IPS-18c (cell line): ENCODE measurements at regions not wholly inside any gene's neighbourhood (a gene's known extent, or its start where the extent isn't known, plus 50 kb on each side); places are given as distances from the start of the nearest gene placed in this dataset.

Experiments
- H3K4me3 ChIP-seq: 2 replicates; pipeline ENCODE4 v1.7.0; 2013; ENCODE audit warnings: low read depth, mild to moderate bottlenecking, low read length, moderate library complexity; ENCODE audit not compliant: insufficient read depth
- H3K9me3 ChIP-seq: one replicate; pipeline ENCODE4 v1.6.1; 2013; ENCODE audit warnings: mild to moderate bottlenecking, low read length, moderate library complexity; ENCODE audit not compliant: control insufficient read depth, insufficient read depth

DNA sequence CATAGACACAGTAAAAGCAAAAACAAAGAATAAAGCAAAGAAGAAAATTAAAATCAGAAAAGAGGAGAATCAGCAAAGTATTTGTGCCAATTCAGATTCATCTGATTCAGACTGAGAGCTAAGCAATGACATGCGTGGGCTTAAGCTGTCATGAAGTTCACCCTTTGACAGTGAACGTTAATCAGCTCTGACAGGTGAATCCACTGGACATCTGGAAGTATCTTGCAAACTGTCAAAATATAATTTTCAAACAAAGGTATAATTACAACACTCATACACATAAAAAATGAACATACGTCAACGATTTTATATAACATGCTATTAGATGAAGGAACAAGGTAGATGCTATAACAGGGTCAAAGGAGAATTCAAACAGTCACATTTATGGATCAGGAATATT lies 596.3 kb upstream of the SALL1 start:
- no peak overlapping the region for H3K4me3 ChIP-seq
- H3K9me3 ChIP-seq: no peaks in the 10 kb centered on the region

GRCh38 chr16:51734220-51734619 lies 583.1 kb upstream of the SALL1 start:
- no peak overlapping the region for H3K4me3 ChIP-seq
- H3K9me3 ChIP-seq: no peaks in the 10 kb centered on the region

DNA sequence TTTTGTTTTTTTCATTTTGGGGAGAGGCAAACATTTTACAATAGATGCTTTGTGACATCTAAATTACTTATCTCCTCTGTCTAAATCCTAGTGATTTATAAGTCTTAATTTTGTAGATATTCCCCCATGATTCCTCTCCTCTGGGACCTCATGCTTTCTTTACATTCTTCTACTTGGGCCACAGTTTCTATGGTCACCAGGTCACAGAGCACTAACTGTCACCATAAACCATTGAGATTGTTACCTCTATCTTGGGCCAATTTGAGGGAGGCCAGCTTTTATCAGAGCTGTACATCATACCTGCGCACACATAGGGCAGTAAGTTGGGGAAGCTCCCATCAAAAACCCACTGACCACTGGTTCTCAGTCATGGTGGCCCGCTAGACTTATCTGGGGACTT lies 582.1 kb upstream of the SALL1 start:
- no peaks in the 10 kb centered on the region for H3K9me3 ChIP-seq
- no peak overlapping the region for H3K4me3 ChIP-seq

DNA sequence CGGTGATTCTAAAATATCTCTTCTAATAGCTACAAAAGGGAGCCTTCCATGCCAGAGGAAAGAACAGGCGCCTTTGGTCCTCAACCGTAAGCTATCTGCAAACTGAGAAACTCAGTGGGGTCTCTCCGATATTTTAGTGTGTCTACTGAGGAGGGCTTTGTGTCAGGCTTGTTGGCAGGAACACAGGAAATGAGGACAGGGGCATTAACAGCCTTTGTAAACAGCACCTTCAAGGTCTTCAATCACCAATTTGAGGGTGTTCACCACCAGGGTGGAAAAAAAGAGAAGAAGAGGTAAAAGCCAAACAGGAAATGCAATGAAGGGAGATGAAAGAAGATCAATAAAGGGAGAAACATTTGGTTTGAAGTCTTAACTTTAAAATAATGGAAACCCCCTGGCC lies 580.1 kb upstream of the SALL1 start:
- H3K4me3 ChIP-seq: no peak overlapping the region
- H3K9me3 ChIP-seq: no peaks in the 10 kb centered on the region

DNA sequence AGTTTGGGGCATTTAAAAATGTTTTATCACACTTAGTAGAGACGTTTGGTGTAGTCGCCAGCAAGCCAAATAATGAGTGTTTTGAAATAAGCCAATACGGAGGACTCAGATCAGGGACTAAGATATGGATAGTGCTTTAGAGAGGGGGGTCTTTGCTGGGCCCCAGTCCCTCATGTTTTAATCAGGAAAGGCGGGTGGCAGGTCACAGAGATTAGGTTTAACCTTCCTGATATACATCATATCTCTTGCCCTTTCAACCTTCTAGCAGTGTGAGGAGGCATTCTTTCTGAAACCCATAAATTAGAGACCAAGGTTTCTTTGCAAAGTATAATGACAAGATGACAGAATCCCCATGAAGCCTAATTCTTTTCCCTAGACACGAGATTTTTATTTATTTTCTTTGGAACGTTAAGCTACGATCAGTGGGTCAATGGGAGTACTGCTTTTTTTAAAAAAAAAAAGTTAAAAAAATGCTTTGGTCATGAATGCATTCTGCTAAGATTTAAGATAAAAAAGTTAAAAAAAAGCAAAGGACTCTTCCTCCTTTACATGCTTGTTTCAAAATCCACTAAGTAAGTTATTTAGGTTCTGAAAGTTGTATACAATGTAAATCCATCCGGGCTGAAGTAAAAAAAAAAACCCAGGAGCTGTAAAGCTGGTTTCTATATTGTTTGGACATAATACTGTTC lies 572.1 kb upstream of the SALL1 start:
- Histone ChIP-seq H3K4me3 (no peak overlapping the region), H3K9me3 (no peaks in the 10 kb centered on the region)

- H3K4me3 ChIP-seq: no peak overlapping the region
These were observed 571.4 kb upstream of the SALL1 start for GRCh38 chr16:51722467-51722866.

DNA sequence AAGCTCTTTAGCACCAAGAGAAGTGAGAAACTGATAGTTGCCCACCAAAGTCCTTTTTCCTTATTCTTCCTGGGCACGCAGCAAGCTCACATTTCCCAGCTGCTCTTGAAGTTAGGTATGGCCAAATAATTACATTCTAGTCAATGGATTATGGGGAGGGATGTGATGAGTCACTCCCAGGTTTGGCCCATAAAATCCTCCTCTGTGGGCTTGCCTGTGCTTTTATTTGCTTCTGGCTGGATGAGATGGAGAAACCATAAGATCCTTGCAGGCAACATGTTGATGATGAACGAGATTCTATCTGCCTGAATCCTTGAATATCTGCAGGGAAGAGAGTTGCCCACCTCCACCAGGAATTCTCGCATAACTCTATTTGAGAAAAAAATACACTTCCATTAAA lies 568.3 kb upstream of the SALL1 start:
- H3K9me3 ChIP-seq: no peaks in the 10 kb centered on the region
- H3K4me3 ChIP-seq: no peak overlapping the region

More at GRCh38 chr16:51722467-51722866, 571.4 kb upstream of the SALL1 start:
- no peaks in the 10 kb centered on the region for H3K9me3 ChIP-seq

DNA sequence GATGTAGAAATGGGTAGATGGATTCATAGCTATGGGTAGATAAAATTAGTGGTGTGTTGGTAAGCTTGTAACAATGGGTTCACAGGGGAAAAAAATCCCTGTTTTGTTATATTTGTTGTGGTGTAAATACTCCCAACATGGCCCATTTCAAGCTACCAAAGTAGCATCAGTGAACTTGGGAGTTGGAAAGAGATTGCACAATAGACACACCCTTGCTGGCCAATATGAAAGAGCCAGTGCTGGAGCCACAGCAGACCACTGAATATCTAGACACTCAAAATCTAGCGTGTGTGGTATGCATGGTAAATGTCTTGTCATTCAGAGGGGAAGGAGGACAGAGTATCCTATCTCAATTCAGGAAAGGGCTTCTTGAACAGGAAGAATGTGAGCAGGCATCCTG lies 565.1 kb upstream of the SALL1 start:
- H3K9me3 ChIP-seq: no peaks in the 10 kb centered on the region
- H3K4me3 ChIP-seq: no peak overlapping the region

GRCh38 chr16:51713502-51713901 lies 562.4 kb upstream of the SALL1 start:
- H3K9me3 ChIP-seq: no peaks in the 10 kb centered on the region
- no peak overlapping the region for H3K4me3 ChIP-seq

DNA sequence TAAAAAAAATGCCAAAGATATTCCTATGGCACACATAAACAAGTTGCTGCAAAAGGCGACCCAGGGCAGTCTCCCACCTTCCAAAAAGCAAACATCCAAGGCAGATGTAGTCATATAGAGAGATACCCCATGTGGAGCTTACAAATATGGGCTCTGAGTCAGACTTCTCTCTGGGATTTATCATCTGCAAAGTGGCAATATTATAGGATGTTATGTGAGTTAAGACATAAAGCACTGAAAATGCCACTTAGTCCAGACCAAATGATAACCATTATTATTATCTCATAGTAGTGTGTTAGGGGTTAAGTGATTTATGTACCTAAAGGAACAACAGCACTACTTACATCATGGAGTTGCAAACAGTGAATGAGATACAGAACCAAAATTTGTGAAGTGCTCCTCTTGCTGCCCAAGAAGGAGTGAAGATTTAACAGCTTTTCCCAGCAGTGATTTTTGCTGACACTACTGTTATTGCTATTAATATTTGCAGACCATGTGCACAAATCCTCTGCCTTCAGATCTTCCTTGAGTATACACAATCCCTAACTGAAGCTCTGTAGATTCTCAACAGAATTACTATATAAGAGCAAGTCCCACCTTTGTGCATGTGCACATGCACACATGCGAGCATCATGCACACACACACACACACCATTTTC lies 560.0 kb upstream of the SALL1 start:
- no peaks in the 10 kb centered on the region for H3K9me3 ChIP-seq
- no peak overlapping the region for H3K4me3 ChIP-seq

GRCh38 chr16:51710186-51710585 lies 559.1 kb upstream of the SALL1 start:
- Histone ChIP-seq H3K4me3 (no peak overlapping the region), H3K9me3 (no peaks in the 10 kb centered on the region)

DNA sequence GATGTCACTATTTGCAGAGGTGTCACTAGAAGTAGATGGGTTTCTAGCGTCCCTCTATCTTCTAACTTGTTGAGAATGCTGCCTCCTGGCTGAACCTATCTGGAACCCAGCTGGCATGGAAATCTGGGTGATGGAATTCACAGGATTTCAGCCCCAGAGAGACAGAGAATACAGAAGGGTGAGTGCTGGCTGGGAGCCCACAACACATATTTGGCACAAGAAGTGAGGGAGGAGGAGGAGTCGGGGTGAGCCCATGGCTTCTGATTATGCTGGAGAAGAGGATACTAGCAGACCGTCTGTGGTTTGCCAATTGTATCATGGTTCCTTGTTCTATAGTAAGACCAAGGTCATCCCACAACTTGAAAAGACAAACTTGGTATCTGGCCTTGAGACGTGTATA lies 557.8 kb upstream of the SALL1 start:
- Histone ChIP-seq H3K9me3 (no peaks in the 10 kb centered on the region), H3K4me3 (no peak overlapping the region)

GRCh38 chr16:51707666-51708065 lies 556.6 kb upstream of the SALL1 start:
- Histone ChIP-seq H3K4me3 (no peak overlapping the region), H3K9me3 (no peaks in the 10 kb centered on the region)

- H3K4me3 ChIP-seq: no peak overlapping the region
- H3K9me3 ChIP-seq: no peaks in the 10 kb centered on the region
These were observed 554.1 kb upstream of the SALL1 start for GRCh38 chr16:51705142-51705541.

DNA sequence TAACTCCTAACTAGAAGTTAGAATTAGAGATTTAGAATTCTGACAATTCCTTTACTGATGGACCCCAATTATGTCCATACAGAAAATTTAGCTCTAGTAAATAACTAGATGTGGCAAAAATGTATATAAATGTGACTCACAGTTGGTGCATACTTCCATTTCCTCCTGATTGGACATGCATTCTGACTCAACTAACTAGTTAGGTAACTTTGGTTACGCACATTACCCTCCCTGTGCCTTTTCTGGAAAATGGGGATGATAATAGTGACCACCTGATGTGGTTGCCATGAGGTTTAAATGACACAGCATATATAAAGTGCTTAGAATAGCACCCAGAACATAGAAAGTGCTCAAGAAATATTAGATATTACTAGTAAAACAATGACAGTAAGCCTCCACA lies 550.0 kb upstream of the SALL1 start:
- no peaks in the 10 kb centered on the region for H3K9me3 ChIP-seq
- no peak overlapping the region for H3K4me3 ChIP-seq

GRCh38 chr16:51699686-51700396 lies 548.8 kb upstream of the SALL1 start:
- no peaks in the 10 kb centered on the region for H3K9me3 ChIP-seq

DNA sequence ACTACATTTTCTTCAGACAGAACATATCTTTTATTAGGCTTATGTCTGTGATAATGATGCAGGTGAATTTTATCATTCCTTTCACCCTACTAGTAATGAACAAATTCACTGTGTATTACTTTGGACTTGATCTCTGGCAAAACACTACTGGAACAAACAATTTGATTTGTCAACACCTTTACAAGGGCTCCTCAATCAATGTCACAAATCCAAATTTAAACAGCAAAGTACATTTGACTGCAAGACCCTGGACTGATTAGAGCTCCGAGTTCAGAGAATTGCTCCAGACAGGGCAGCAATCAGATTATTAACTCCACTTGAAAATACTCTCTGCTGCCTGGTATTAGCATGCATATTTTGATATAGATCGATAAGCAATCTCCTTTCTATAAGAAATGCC lies 547.6 kb upstream of the SALL1 start:
- Histone ChIP-seq H3K4me3 (no peak overlapping the region), H3K9me3 (no peaks in the 10 kb centered on the region)

More at GRCh38 chr16:51699686-51700396, 548.8 kb upstream of the SALL1 start:
- H3K4me3 ChIP-seq: no peak overlapping the region

DNA sequence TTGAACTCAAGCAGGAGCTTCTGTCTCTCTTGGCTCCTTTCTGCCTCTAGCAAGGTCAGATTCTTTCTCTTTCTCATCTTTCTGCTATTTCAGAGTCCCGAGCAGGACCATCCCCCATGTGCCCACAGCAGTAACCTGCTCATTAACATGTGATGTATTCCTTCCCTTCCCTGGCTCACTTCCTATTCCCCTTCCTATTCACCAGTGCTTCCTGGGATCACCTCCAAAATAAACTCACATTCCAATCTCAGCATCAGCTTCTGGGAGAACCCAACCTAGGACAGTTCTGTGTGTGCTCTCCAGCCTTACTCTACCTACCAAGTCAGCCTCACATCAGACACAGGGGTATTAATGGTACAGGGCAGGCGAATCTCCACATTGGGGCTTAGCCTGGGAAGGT lies 546.4 kb upstream of the SALL1 start:
- Histone ChIP-seq H3K4me3 (no peak overlapping the region), H3K9me3 (no peaks in the 10 kb centered on the region)
